HEK293T (cell line): ENCODE measurements at regions not wholly inside any gene's neighbourhood (a gene's known extent, or its start where the extent isn't known, plus 50 kb on each side); places are given as distances from the start of the nearest gene placed in this dataset.

Source experiments
- CTCF ChIA-PET: fragments of 350-600 bp; formaldehyde crosslinking; extraction: SDS; loops from one replicate; lab custom pipeline; 2021; ENCODE audit warnings: antibody characterized with exemption, inconsistent platforms; lab: Yijun Ruan, JAX
- POLR2A ChIA-PET: fragments of 350-600 bp; formaldehyde crosslinking; extraction: SDS; loops from one replicate; lab custom pipeline; 2020; ENCODE audit warnings: antibody characterized with exemption, inconsistent platforms; lab: Yijun Ruan, JAX
- DNase-seq: peaks from one replicate; pipeline ENCODE4 v3.0.0; 2012; ENCODE audit warnings: mixed read lengths; ENCODE audit errors: extremely low spot score
- ARNT ChIP-seq: fragments of 450-650 bp; IDR thresholded peaks from 2 replicates; pipeline ENCODE4 v1.6.1; 2017; ENCODE audit warnings: mild to moderate bottlenecking
- BHLHE40 ChIP-seq: fragments of 450-650 bp; IDR thresholded peaks from 2 replicates; pipeline ENCODE4 v1.6.1; 2016; ENCODE audit warnings: mild to moderate bottlenecking, moderate library complexity, borderline replicate concordance
- CTBP1 ChIP-seq: fragments of 450-650 bp; IDR thresholded peaks from 2 replicates; pipeline ENCODE4 v1.6.1; 2016; ENCODE audit warnings: borderline replicate concordance
- ELF4 ChIP-seq: fragments of 450-650 bp; IDR thresholded peaks from 2 replicates; pipeline ENCODE4 v1.6.1; 2017; ENCODE audit warnings: antibody characterized with exemption
- FOXA1 ChIP-seq: fragments of 450-650 bp; IDR thresholded peaks from 2 replicates; pipeline ENCODE4 v1.6.1; 2016; ENCODE audit warnings: mild to moderate bottlenecking
- FOXK2 ChIP-seq: fragments of 450-650 bp; IDR thresholded peaks from 2 replicates; pipeline ENCODE4 v1.6.1; 2016; ENCODE audit warnings: mild to moderate bottlenecking
- FOXM1 ChIP-seq: fragments of 450-650 bp; IDR thresholded peaks from 2 replicates; pipeline ENCODE4 v1.6.1; 2017; ENCODE audit warnings: mild to moderate bottlenecking, borderline replicate concordance
- HDGF ChIP-seq: fragments of 450-650 bp; IDR thresholded peaks from 2 replicates; pipeline ENCODE4 v1.6.1; 2017; ENCODE audit warnings: antibody characterized with exemption, borderline replicate concordance
- L3MBTL2 ChIP-seq: fragments of 450-650 bp; conservative IDR thresholded peaks from 2 replicates; pipeline ENCODE4 v1.6.1; 2016; ENCODE audit warnings: mild to moderate bottlenecking
- LEF1 ChIP-seq: fragments of 450-650 bp; IDR thresholded peaks from 2 replicates; pipeline ENCODE4 v1.6.1; 2017; ENCODE audit warnings: mild to moderate bottlenecking, borderline replicate concordance
- NFRKB ChIP-seq: fragments of 450-650 bp; IDR thresholded peaks from 2 replicates; pipeline ENCODE4 v1.6.1; 2016; ENCODE audit warnings: mild to moderate bottlenecking, moderate library complexity
- PKNOX1 ChIP-seq: fragments of 450-650 bp; IDR thresholded peaks from 2 replicates; pipeline ENCODE4 v1.6.1; 2016
- SP1 ChIP-seq: fragments of 450-650 bp; IDR thresholded peaks from 2 replicates; pipeline ENCODE4 v1.6.1; 2017
- SUZ12 ChIP-seq: fragments of 450-650 bp; IDR thresholded peaks from 2 replicates; pipeline ENCODE4 v1.6.1; 2016; ENCODE audit warnings: mild to moderate bottlenecking
- TARDBP ChIP-seq: fragments of 450-650 bp; IDR thresholded peaks from 2 replicates; pipeline ENCODE4 v1.6.1; 2016
- ZNF384 ChIP-seq: fragments of 450-650 bp; IDR thresholded peaks from 2 replicates; pipeline ENCODE4 v1.6.1; 2016

- no peak for DNase-seq
- ChIA-PET CTCF (no interaction called here), POLR2A (no interaction called here)
- TF ChIP-seq PKNOX1 (no peak), LEF1 (no peak), CTBP1 (no peak), HDGF (no peak), FOXK2 (no peak), BHLHE40 (no peak), TARDBP (no peak), ELF4 (no peak), FOXM1 (no peak), L3MBTL2 (no peak), SUZ12 (no peak)
Observed at GRCh38 chr3:115246461-115247020, 99.5 kb upstream of the ZBTB20 start.

- no peak for DNase-seq
- POLR2A ChIA-PET: no interaction called here
- CTCF ChIA-PET: no interaction called here
- no peak for TF ChIP-seq ELF4
- TF ChIP-seq LEF1: no peak
- no peak for TF ChIP-seq FOXA1
- no peak for TF ChIP-seq BHLHE40
- no peak for TF ChIP-seq NFRKB
- TF ChIP-seq PKNOX1: no peak
- no peak for TF ChIP-seq SP1
- TF ChIP-seq FOXM1: no peak
- TF ChIP-seq ARNT: no peak
- no peak for TF ChIP-seq CTBP1
- no peak for TF ChIP-seq L3MBTL2
- TF ChIP-seq ZNF384: no peak
- no peak for TF ChIP-seq SUZ12
- no peak for TF ChIP-seq TARDBP
Observed at GRCh38 chr3:115248274-115248673, 101.2 kb upstream of the ZBTB20 start.

GRCh38 chr3:115251509-115251908 lies 104.4 kb upstream of the ZBTB20 start:
- TF ChIP-seq FOXA1 (no peak), TARDBP (no peak), SUZ12 (no peak), FOXM1 (no peak)
- ChIA-PET POLR2A (no interaction called here), CTCF (no interaction called here)
- no peak for DNase-seq

GRCh38 chr3:115252679-115253078 lies 105.6 kb upstream of the ZBTB20 start:
- TF ChIP-seq FOXM1 (no peak), BHLHE40 (no peak), LEF1 (no peak), FOXK2 (no peak), L3MBTL2 (no peak), ZNF384 (no peak), SP1 (no peak), FOXA1 (no peak), NFRKB (no peak), CTBP1 (no peak), ELF4 (no peak), ARNT (no peak), PKNOX1 (no peak), TARDBP (no peak), SUZ12 (no peak), HDGF (no peak)
- POLR2A ChIA-PET: no interaction called here
- DNase-seq: no peak
- CTCF ChIA-PET: interaction anchor here (0.5 kb wide), 1 partner anchor 467 kb away, joined by 7 read pairs; no protein-coding TSS in a partner anchor

DNA sequence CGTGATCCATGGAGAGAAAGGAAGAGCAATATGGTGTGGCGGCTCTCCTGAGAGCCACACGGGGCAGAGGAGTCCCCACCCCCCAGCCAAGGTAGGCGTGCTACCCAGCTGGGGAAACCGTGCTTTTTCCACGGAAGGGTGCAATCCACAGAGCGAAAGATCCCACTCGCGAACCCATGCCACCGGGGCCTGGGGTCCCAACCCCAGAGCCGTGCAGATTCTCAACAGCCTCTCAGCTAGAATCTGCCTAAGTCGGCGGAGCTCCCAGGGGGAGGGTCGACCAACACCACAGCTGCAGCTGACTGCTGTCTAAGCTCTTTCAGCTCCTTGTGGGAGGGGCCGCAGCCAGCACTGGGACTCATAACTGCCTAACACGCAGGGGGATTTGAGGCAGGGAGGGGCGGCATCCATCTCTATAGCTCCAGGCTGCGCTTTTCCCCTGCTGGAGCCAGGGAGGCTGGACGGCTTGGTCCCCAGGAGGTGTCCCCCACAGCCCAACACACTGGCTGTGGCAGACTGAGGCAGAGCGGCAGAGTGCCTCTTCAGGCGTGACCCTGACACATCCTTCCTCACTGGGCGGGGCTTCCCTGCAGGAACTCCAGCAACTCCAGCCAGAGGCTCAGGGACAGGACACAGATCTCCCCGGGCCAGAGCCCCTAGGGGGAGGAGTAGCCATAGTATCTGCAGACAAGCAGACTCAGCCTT lies 107.6 kb upstream of the ZBTB20 start:
- CTCF ChIA-PET: no interaction called here
- POLR2A ChIA-PET: no interaction called here
- TF ChIP-seq ARNT (no peak), SP1 (no peak), ELF4 (no peak), TARDBP (no peak), SUZ12 (no peak), ZNF384 (no peak), BHLHE40 (no peak), FOXK2 (no peak), CTBP1 (no peak)
- DNase-seq: no peak

- ChIA-PET CTCF (no interaction called here), POLR2A (no interaction called here)
- DNase-seq: no peak
- TF ChIP-seq CTBP1: no peak
- TF ChIP-seq FOXM1: no peak
- TF ChIP-seq LEF1: no peak
- TF ChIP-seq ELF4: no peak
- TF ChIP-seq FOXA1: no peak
- no peak for TF ChIP-seq SP1
- TF ChIP-seq ARNT: no peak
- TF ChIP-seq TARDBP: no peak
- TF ChIP-seq SUZ12: no peak
- TF ChIP-seq ZNF384: no peak
- TF ChIP-seq PKNOX1: no peak
Observed at GRCh38 chr3:115255197-115255585, 108.1 kb upstream of the ZBTB20 start.
